ENCODE measurements at regions not wholly inside any gene's neighbourhood (a gene's known extent, or its start where the extent isn't known, plus 50 kb on each side); places are given as distances from the start of the nearest gene placed in this dataset.
"Not testable (repeated sequence)": the region's sequence is repeated elsewhere in the genome, so short reads cannot be mapped to it uniquely, and the experiment has no call there.

- Histone ChIP-seq H3K4me3 (ENCODE audit: low read length) (no peak overlapping the region), H3K27me3 (ENCODE audit: control insufficient read depth, insufficient read depth, low read length) (no peaks in the 10 kb centered on the region), H3K36me3 (ENCODE audit: insufficient read depth, low read length) (no peaks in the 10 kb centered on the region), H3K9ac (ENCODE audit: low read depth, low read length) (no peak overlapping the region), H3K4me1 (ENCODE audit: control insufficient read depth, insufficient read depth, low read length) (no peaks in the 10 kb centered on the region), H3K9me3 (replicated peaks; ENCODE audit: low read length) (no peaks in the 10 kb centered on the region), H3K4me2 (ENCODE audit: low read length) (no peak overlapping the region)
Observed at GRCh38 chr3:20490996-20491395, 305.0 kb upstream of the SGO1 start.

DNA sequence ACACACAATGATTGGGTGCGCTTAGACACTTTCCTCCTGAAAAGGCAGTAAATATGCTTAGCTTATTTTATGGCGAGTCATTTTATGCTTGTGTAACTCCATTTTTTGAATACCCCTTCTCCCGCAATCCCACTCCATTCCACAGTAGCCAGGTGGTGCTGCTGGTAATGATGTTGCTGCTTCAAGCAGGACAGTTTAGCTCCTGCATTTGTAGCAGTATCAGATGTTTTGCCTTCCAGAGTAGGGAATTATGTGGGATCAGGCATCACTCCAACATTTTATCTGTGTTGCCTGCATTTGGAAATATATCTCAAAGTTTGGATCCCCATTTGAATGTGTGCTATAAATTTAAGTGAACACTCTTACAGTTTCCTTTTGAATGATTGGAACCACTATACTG, 302.1 kb upstream of the SGO1 start:
- Histone ChIP-seq H3K9ac (ENCODE audit: low read depth, low read length) (no peak overlapping the region), H3K4me2 (ENCODE audit: low read length) (no peak overlapping the region), H3K36me3 (ENCODE audit: insufficient read depth, low read length) (no peaks in the 10 kb centered on the region), H3K4me1 (ENCODE audit: control insufficient read depth, insufficient read depth, low read length) (no peaks in the 10 kb centered on the region), H3K4me3 (ENCODE audit: low read length) (no peak overlapping the region), H3K9me3 (replicated peaks; ENCODE audit: low read length) (peaks cover 5% of the 10 kb centered on the region), H3K27me3 (ENCODE audit: control insufficient read depth, insufficient read depth, low read length) (no peaks in the 10 kb centered on the region)

GRCh38 chr3:20484126-20484525, 298.1 kb upstream of the SGO1 start:
- H3K9me3 ChIP-seq (replicated peaks; ENCODE audit: low read length), result peaks cover 6% of the 10 kb centered on the region
- H3K4me2 ChIP-seq (ENCODE audit: low read length), result no peak overlapping the region
- no peaks in the 10 kb centered on the region for H3K4me1 ChIP-seq (ENCODE audit: control insufficient read depth, insufficient read depth, low read length)
- no peaks in the 10 kb centered on the region for H3K36me3 ChIP-seq (ENCODE audit: insufficient read depth, low read length)
- no peak overlapping the region for H3K9ac ChIP-seq (ENCODE audit: low read depth, low read length)
- no peaks in the 10 kb centered on the region for H3K27me3 ChIP-seq (ENCODE audit: control insufficient read depth, insufficient read depth, low read length)
- H3K4me3 ChIP-seq (ENCODE audit: low read length), result no peak overlapping the region

DNA sequence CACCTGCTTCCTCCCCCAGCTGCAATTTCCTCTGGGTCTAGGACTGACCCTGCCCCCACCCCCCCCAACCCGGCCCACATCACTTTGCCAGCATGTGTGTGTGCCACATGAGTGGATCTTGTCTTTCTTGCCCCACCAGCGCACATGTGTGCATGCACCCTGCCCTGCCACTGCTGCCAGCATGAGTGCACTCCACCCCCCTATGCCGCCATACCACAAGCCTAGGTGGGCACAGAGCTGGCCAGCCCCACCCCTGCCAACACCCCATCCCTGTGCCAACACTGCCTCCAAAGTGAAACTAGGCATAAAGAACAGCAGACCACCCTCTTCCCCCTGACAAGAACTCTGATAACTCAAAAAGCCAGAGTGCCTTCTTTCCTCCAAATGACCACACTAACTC, 296.3 kb upstream of the SGO1 start:
- H3K9ac ChIP-seq (ENCODE audit: low read depth, low read length), result no peak overlapping the region
- no peak overlapping the region for H3K4me2 ChIP-seq (ENCODE audit: low read length)

DNA sequence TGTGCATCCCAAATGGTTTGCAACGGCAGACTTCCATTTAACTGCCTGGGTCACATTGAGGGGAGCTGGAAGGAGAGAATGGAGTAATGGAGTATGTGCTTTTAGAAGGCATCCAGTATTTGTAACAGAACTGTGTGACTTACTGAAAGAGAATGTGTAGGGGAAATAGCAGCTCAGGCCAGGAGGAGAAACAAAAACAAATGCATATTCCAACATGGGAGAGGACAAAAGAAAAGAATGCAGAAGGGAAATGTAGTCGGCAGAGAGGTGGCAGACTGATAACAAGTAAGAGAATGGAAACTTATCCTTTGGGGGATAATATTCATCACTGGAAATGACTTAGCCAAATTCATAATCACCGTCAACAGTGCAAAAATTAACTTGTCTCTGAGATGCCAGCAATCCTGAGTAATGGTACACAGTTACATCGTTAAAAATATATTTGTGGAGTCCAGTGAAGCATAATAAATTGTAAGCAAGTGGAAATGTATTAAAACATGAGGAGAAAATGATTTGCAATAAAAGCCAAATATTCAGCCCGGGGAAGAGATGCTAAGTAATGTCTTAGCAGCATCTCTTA, 294.9 kb upstream of the SGO1 start:
- H3K4me2 ChIP-seq (ENCODE audit: low read length), result no peak overlapping the region
- no peaks in the 10 kb centered on the region for H3K4me1 ChIP-seq (ENCODE audit: control insufficient read depth, insufficient read depth, low read length)
- H3K9me3 ChIP-seq (replicated peaks; ENCODE audit: low read length), result peaks cover 6% of the 10 kb centered on the region
- H3K36me3 ChIP-seq (ENCODE audit: insufficient read depth, low read length), result no peaks in the 10 kb centered on the region
- no peak overlapping the region for H3K4me3 ChIP-seq (ENCODE audit: low read length)
- H3K27me3 ChIP-seq (ENCODE audit: control insufficient read depth, insufficient read depth, low read length), result no peaks in the 10 kb centered on the region
- no peak overlapping the region for H3K9ac ChIP-seq (ENCODE audit: low read depth, low read length)

More for the DNA sequence above, 296.3 kb upstream of the SGO1 start:
- Histone ChIP-seq H3K9me3 (replicated peaks; ENCODE audit: low read length) (peaks cover 6% of the 10 kb centered on the region), H3K4me3 (ENCODE audit: low read length) (no peak overlapping the region), H3K36me3 (ENCODE audit: insufficient read depth, low read length) (no peaks in the 10 kb centered on the region), H3K27me3 (ENCODE audit: control insufficient read depth, insufficient read depth, low read length) (no peaks in the 10 kb centered on the region), H3K4me1 (ENCODE audit: control insufficient read depth, insufficient read depth, low read length) (no peaks in the 10 kb centered on the region)

GRCh38 chr3:20478436-20478835, 292.4 kb upstream of the SGO1 start:
- no peaks in the 10 kb centered on the region for H3K4me1 ChIP-seq (ENCODE audit: control insufficient read depth, insufficient read depth, low read length)
- H3K4me2 ChIP-seq (ENCODE audit: low read length), result no peak overlapping the region
- H3K9ac ChIP-seq (ENCODE audit: low read depth, low read length), result no peak overlapping the region
- no peak overlapping the region for H3K4me3 ChIP-seq (ENCODE audit: low read length)
- H3K36me3 ChIP-seq (ENCODE audit: insufficient read depth, low read length), result no peaks in the 10 kb centered on the region
- peaks cover 4% of the 10 kb centered on the region for H3K9me3 ChIP-seq (replicated peaks; ENCODE audit: low read length)
- H3K27me3 ChIP-seq (ENCODE audit: control insufficient read depth, insufficient read depth, low read length), result no peaks in the 10 kb centered on the region

GRCh38 chr3:20464237-20464636, 278.2 kb upstream of the SGO1 start:
- not testable (repeated sequence) for H3K9ac ChIP-seq (ENCODE audit: low read depth, low read length); H3K27me3 ChIP-seq (ENCODE audit: control insufficient read depth, insufficient read depth, low read length); H3K4me3 ChIP-seq (ENCODE audit: low read length); H3K9me3 ChIP-seq (replicated peaks; ENCODE audit: low read length); H3K36me3 ChIP-seq (ENCODE audit: insufficient read depth, low read length); H3K4me2 ChIP-seq (ENCODE audit: low read length); H3K4me1 ChIP-seq (ENCODE audit: control insufficient read depth, insufficient read depth, low read length)

GRCh38 chr3:20462723-20463122, 276.7 kb upstream of the SGO1 start:
- H3K4me3 ChIP-seq (ENCODE audit: low read length), result no peak overlapping the region
- no peaks in the 10 kb centered on the region for H3K36me3 ChIP-seq (ENCODE audit: insufficient read depth, low read length)
- H3K9ac ChIP-seq (ENCODE audit: low read depth, low read length), result no peak overlapping the region
- H3K9me3 ChIP-seq (replicated peaks; ENCODE audit: low read length), result no peaks in the 10 kb centered on the region
- H3K27me3 ChIP-seq (ENCODE audit: control insufficient read depth, insufficient read depth, low read length), result no peaks in the 10 kb centered on the region
- H3K4me1 ChIP-seq (ENCODE audit: control insufficient read depth, insufficient read depth, low read length), result no peaks in the 10 kb centered on the region
- no peak overlapping the region for H3K4me2 ChIP-seq (ENCODE audit: low read length)

DNA sequence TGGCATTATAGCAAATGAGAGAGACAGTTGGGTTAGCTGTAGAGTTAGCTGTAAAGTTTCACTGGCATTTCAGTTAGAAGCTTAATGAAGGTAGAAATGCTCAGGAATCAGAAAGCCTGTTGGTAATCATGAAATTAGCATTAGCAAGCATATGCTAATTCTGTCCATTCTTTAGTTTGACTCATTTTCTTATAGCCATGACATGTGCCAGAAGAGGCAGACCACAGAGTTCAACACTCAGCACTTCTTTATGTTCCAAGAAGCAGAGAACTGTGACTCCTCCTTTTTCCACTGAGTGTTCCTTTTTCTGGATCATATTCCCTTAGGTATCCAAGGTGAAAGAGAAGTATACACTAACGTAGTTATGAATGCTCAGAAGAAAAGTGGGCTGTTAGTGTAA, 276.2 kb upstream of the SGO1 start:
- Histone ChIP-seq H3K4me1 (ENCODE audit: control insufficient read depth, insufficient read depth, low read length) (no peaks in the 10 kb centered on the region), H3K36me3 (ENCODE audit: insufficient read depth, low read length) (no peaks in the 10 kb centered on the region), H3K4me3 (ENCODE audit: low read length) (no peak overlapping the region), H3K9ac (ENCODE audit: low read depth, low read length) (no peak overlapping the region), H3K4me2 (ENCODE audit: low read length) (no peak overlapping the region), H3K9me3 (replicated peaks; ENCODE audit: low read length) (no peaks in the 10 kb centered on the region), H3K27me3 (ENCODE audit: control insufficient read depth, insufficient read depth, low read length) (no peaks in the 10 kb centered on the region)

- H3K9ac ChIP-seq (ENCODE audit: low read depth, low read length), result no peak overlapping the region
Observed at GRCh38 chr3:20458994-20459716, 273.1 kb upstream of the SGO1 start.

DNA sequence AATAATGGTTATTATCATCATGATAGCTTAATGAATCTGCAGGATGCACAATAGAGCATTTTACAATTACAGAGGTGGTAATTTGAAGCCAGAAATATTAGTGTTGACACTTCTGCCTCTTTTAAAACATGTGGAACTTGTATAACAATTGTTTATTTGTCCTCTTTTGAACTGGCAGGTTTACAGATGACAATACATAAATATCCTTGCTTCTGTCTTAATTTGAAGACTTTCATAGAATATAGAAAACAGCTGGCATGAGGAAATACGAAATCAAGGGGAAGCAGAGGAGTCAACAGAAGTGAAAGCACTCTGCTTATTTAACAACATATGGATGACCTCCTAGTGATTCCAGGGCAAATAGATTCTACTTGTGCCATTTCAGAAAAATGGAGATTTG, 270.5 kb upstream of the SGO1 start:
- no peak overlapping the region for H3K4me2 ChIP-seq (ENCODE audit: low read length)
- H3K9ac ChIP-seq (ENCODE audit: low read depth, low read length), result no peak overlapping the region
- H3K36me3 ChIP-seq (ENCODE audit: insufficient read depth, low read length), result no peaks in the 10 kb centered on the region
- no peak overlapping the region for H3K4me3 ChIP-seq (ENCODE audit: low read length)
- no peaks in the 10 kb centered on the region for H3K4me1 ChIP-seq (ENCODE audit: control insufficient read depth, insufficient read depth, low read length)
- no peaks in the 10 kb centered on the region for H3K27me3 ChIP-seq (ENCODE audit: control insufficient read depth, insufficient read depth, low read length)
- no peaks in the 10 kb centered on the region for H3K9me3 ChIP-seq (replicated peaks; ENCODE audit: low read length)

More at GRCh38 chr3:20458994-20459716, 273.1 kb upstream of the SGO1 start:
- Histone ChIP-seq H3K4me1 (ENCODE audit: control insufficient read depth, insufficient read depth, low read length) (no peaks in the 10 kb centered on the region), H3K4me2 (ENCODE audit: low read length) (no peak overlapping the region), H3K36me3 (ENCODE audit: insufficient read depth, low read length) (no peaks in the 10 kb centered on the region), H3K9me3 (replicated peaks; ENCODE audit: low read length) (no peaks in the 10 kb centered on the region), H3K27me3 (ENCODE audit: control insufficient read depth, insufficient read depth, low read length) (no peaks in the 10 kb centered on the region), H3K4me3 (ENCODE audit: low read length) (no peak overlapping the region)

DNA sequence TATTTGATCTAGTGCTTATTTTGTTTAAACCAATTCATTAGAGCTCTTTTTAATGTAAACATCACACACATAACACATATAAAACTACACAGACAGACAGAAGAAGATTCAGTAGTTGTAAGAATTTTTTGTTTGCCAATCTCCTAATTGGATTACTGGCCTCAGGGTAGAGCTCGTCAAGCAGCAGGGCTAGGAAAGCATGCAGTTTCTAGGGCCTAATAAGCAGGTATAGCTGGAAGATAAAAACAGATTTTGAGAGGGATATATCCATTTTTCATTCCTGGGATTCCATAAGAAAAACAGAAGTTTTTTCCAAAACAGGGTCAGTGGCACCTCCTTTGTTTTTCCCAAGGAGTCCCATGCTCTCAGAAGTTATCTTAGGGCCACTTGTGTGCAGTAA, 265.2 kb upstream of the SGO1 start:
- Histone ChIP-seq H3K9me3 (replicated peaks; ENCODE audit: low read length) (no peaks in the 10 kb centered on the region), H3K4me2 (ENCODE audit: low read length) (no peak overlapping the region), H3K4me1 (ENCODE audit: control insufficient read depth, insufficient read depth, low read length) (no peaks in the 10 kb centered on the region), H3K4me3 (ENCODE audit: low read length) (no peak overlapping the region), H3K27me3 (ENCODE audit: control insufficient read depth, insufficient read depth, low read length) (no peaks in the 10 kb centered on the region), H3K9ac (ENCODE audit: low read depth, low read length) (no peak overlapping the region), H3K36me3 (ENCODE audit: insufficient read depth, low read length) (no peaks in the 10 kb centered on the region)
